WI38 (cell line): ENCODE measurements at regions not wholly inside any gene's neighbourhood (a gene's known extent, or its start where the extent isn't known, plus 50 kb on each side); places are given as distances from the start of the nearest gene placed in this dataset.

Experiments used
- H3K4me3 ChIP-seq: 2 replicates; pipeline ENCODE4 v1.5.1; 2011; ENCODE audit warnings: low read depth, mild to moderate bottlenecking, control low read depth, low read length
- CTCF ChIP-seq: IDR thresholded peaks from 2 replicates; pipeline ENCODE4 v1.5.1; 2012; ENCODE audit warnings: low read depth, mild to moderate bottlenecking, control low read depth, low read length

DNA sequence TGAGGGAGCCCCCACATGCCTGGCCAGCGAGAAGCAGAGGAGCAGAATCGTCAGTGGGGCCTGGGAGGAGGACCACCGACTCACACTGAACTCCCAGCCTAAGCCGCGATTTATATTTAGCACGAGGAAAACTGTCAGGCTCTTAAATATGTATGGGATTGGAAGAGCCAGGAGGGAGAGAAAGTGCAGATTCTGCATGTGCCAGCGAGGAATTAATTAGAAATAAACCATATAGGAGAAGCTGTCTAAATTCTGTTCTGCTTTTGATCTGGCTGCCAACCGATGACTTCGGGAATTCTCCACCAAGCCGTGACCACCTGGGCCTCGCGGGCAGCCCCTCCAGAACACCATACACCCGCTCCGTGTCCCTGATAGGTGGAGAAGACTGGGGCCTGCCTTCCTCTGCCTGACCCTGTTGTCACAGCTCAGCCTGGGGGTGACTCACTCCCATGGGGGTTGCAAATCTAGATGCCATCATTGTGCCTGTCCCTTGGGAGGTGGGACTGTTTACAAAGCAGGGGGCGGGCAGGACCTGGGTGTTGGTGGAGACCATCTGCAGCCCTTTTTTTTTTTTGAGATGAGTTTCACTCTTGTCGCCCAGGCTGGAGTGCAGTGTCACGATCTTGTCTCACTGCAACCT lies 91.1 kb upstream of the PMEPA1 start:
- TF ChIP-seq CTCF = no peak
- no peak overlapping the region for H3K4me3 ChIP-seq

GRCh38 chr20:57797401-57797800 lies 87.6 kb upstream of the PMEPA1 start:
- no peak overlapping the region for H3K4me3 ChIP-seq
- TF ChIP-seq CTCF = no peak

DNA sequence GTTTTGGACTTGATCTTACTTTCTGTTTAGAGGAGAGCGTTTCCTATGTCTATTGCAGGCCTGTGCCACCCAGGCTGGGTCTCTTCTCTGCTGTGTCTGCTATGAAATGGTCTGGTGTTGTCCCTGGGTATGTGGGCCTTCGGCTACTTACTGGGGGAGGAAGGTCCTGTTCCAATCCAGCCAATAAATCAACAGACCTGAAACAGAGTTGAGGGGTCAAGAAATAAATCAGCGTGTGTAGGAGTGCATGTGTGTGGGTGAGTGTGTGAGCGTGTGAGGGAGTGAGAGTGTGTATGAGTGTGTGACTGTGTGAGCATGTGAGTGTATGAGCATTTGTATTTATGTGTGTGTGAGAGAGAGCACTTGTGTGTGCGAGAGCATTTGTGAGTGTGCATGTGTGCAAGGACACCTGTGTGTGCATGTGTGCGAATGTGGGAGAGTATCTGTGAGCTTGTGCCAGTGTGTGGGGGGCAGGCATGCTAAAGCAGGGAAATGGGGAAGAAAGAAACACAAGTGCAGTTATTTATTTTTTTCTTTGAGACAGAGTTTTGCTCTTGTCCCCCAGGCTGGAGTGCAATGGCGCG lies 86.3 kb upstream of the PMEPA1 start:
- TF ChIP-seq CTCF = no peak

DNA sequence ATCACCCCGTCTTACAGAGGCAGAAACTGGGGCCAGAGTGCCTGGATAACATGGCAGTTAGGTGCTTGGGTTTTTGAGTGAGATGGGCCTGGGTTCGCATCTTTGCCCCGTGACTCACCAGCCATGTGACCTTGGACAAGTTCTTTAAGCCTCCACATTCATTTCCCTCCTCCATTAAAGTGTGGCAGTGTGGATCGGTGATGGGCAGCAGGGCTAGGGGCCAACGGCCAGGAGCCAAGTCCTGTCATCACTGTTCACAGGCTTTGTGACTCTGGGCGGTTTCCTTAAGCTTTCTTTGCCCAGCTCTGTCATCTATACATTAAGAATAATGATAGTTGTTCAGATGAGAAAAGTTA lies 85.5 kb upstream of the PMEPA1 start:
- no peak overlapping the region for H3K4me3 ChIP-seq
- TF ChIP-seq CTCF = no peak

More for the DNA sequence above, 86.3 kb upstream of the PMEPA1 start:
- no peak overlapping the region for H3K4me3 ChIP-seq

DNA sequence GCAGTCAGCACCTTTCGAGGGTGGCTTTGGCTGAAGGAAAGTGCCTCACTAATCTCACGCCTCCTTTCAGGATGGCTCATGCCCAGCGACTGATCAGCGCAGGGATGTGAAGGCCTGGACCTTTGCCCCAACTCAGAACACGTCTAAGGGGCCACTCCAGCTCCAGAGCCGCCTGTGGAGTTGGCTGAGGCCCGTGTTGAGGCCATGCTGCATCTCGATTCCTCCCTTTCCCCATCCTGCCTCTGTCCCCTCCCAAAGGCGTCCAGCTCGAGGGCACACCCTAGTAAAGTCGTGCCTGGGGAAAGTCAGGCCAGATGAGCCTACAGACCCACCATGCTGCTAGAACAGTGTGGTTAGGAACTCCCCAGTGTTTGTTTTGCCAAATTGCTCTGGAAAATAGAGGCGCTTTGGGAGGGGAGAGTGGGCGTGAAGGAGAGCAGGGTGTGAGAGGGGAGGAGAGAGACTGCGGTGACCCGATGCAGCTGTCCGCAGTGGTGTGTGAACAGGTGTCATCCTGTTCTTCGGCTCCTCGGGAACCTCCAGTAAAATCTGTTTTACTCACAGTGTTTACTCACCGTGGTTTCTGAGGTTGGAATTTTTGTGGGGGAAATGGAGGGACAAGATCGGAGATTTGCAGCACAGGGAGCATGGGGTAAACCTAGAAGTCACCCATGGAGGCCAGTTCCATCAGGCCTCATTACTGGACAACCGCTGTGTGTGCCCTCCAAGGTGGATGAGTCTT lies 85.0 kb upstream of the PMEPA1 start:
- H3K4me3 ChIP-seq = no peak overlapping the region

DNA sequence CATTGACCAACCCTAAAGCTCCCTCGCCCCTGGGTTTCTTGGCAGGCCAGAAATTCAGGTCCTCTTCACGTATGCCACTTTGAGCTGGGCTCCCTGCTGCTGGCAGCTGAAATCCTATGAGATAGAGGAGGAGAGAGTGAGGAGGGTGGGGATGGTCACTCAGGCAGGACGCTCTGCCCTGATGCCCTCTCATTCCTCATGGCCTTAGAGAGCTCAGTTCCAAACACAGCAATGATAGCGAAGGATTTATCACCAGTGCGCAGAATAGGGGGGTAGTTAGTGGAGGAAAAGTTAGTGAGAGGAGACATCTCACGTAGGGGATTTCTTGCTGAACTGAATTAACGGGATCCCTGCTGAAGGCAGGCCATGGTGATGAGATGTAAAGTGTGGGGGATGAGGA lies 84.2 kb upstream of the PMEPA1 start:
- TF ChIP-seq CTCF = no peak
- no peak overlapping the region for H3K4me3 ChIP-seq

More for the DNA sequence above, 85.0 kb upstream of the PMEPA1 start:
- no peak for TF ChIP-seq CTCF

- no peak for TF ChIP-seq CTCF
Observed at GRCh38 chr20:57793421-57793820, 83.6 kb upstream of the PMEPA1 start.

More at GRCh38 chr20:57793421-57793820, 83.6 kb upstream of the PMEPA1 start:
- H3K4me3 ChIP-seq = no peak overlapping the region
